T-helper 1 cell treated with Interleukin-12 subunit alpha and Interleukin-12 subunit beta and Interleukin-4 antibody, amounts not matched to agents 30 μg/mL and 1 μg/mL, for 36 hours (primary cell): ENCODE measurements at regions not wholly inside any gene's neighbourhood (a gene's known extent, or its start where the extent isn't known, plus 50 kb on each side); places are given as distances from the start of the nearest gene placed in this dataset.

Source experiments
- H3K27ac Mint-ChIP-seq: one replicate; pipeline ENCODE4 v1.8.0; 2021; ENCODE audit warnings: mild to moderate bottlenecking, mixed read lengths
- H3K27me3 Mint-ChIP-seq: one replicate; pipeline ENCODE4 v1.8.0; 2021; ENCODE audit warnings: low read depth, mixed read lengths
- H3K36me3 Mint-ChIP-seq: one replicate; pipeline ENCODE4 v1.8.0; 2021; ENCODE audit warnings: low read depth, mixed read lengths
- H3K4me1 Mint-ChIP-seq: one replicate; pipeline ENCODE4 v1.8.0; 2021; ENCODE audit warnings: low read depth, mixed read lengths
- H3K4me3 Mint-ChIP-seq: one replicate; pipeline ENCODE4 v1.8.0; 2021; ENCODE audit warnings: mild to moderate bottlenecking, moderate library complexity, mixed read lengths
- H3K9me3 Mint-ChIP-seq: one replicate; pipeline ENCODE4 v1.8.0; 2021; ENCODE audit warnings: mixed read lengths

GRCh38 chr3:103791786-103792515, 1357.1 kb downstream of the ZPLD1 start:
- Mint-ChIP-seq H3K4me3 (no peak overlapping the region), H3K36me3 (no peaks in the 10 kb centered on the region), H3K27ac (no peak overlapping the region), H3K9me3 (peaks cover 4% of the 10 kb centered on the region), H3K4me1 (no peaks in the 10 kb centered on the region), H3K27me3 (no peaks in the 10 kb centered on the region)

- Mint-ChIP-seq H3K27me3 (no peaks in the 10 kb centered on the region), H3K27ac (no peak overlapping the region), H3K4me3 (no peak overlapping the region), H3K4me1 (no peaks in the 10 kb centered on the region), H3K36me3 (no peaks in the 10 kb centered on the region), H3K9me3 (no peaks in the 10 kb centered on the region)
Observed at GRCh38 chr3:103794656-103795055, 1359.8 kb downstream of the ZPLD1 start.

GRCh38 chr3:103796068-103796467, 1361.3 kb downstream of the ZPLD1 start:
- H3K36me3 Mint-ChIP-seq: no peaks in the 10 kb centered on the region
- no peak overlapping the region for H3K27ac Mint-ChIP-seq
- H3K4me3 Mint-ChIP-seq: no peak overlapping the region
- H3K27me3 Mint-ChIP-seq: no peaks in the 10 kb centered on the region
- no peaks in the 10 kb centered on the region for H3K9me3 Mint-ChIP-seq
- no peaks in the 10 kb centered on the region for H3K4me1 Mint-ChIP-seq

- Mint-ChIP-seq H3K36me3 (no peaks in the 10 kb centered on the region), H3K27ac (no peak overlapping the region), H3K9me3 (peaks cover 6% of the 10 kb centered on the region), H3K27me3 (no peaks in the 10 kb centered on the region), H3K4me3 (no peak overlapping the region), H3K4me1 (no peaks in the 10 kb centered on the region)
Observed at GRCh38 chr3:103803787-103804186, 1369.0 kb downstream of the ZPLD1 start.

- Mint-ChIP-seq H3K4me1 (no peaks in the 10 kb centered on the region), H3K4me3 (no peak overlapping the region), H3K27me3 (no peaks in the 10 kb centered on the region), H3K27ac (no peak overlapping the region), H3K36me3 (no peaks in the 10 kb centered on the region), H3K9me3 (peaks cover 13% of the 10 kb centered on the region)
Observed at GRCh38 chr3:103810167-103810566, 1375.4 kb downstream of the ZPLD1 start.

GRCh38 chr3:103813955-103814354, 1379.1 kb downstream of the ZPLD1 start:
- Mint-ChIP-seq H3K27ac (no peak overlapping the region), H3K4me1 (no peaks in the 10 kb centered on the region), H3K9me3 (peaks cover 16% of the 10 kb centered on the region), H3K27me3 (no peaks in the 10 kb centered on the region), H3K4me3 (no peak overlapping the region), H3K36me3 (no peaks in the 10 kb centered on the region)

GRCh38 chr3:103818398-103818797, 1383.6 kb downstream of the ZPLD1 start:
- H3K4me3 Mint-ChIP-seq: no peak overlapping the region
- H3K27ac Mint-ChIP-seq: no peak overlapping the region
- H3K4me1 Mint-ChIP-seq: no peaks in the 10 kb centered on the region

GRCh38 chr3:103818800-103819199, 1384.0 kb downstream of the ZPLD1 start:
- H3K27ac Mint-ChIP-seq: no peak overlapping the region
- H3K36me3 Mint-ChIP-seq: no peaks in the 10 kb centered on the region
- H3K27me3 Mint-ChIP-seq: no peaks in the 10 kb centered on the region

More at GRCh38 chr3:103818398-103818797, 1383.6 kb downstream of the ZPLD1 start:
- no peaks in the 10 kb centered on the region for H3K27me3 Mint-ChIP-seq
- H3K9me3 Mint-ChIP-seq: peaks cover 9% of the 10 kb centered on the region
- no peaks in the 10 kb centered on the region for H3K36me3 Mint-ChIP-seq

GRCh38 chr3:103825586-103825985, 1390.8 kb downstream of the ZPLD1 start:
- Mint-ChIP-seq H3K9me3 (peaks cover 8% of the 10 kb centered on the region), H3K36me3 (no peaks in the 10 kb centered on the region), H3K4me1 (no peaks in the 10 kb centered on the region), H3K27ac (no peak overlapping the region), H3K27me3 (no peaks in the 10 kb centered on the region), H3K4me3 (no peak overlapping the region)

More at GRCh38 chr3:103818800-103819199, 1384.0 kb downstream of the ZPLD1 start:
- H3K9me3 Mint-ChIP-seq: peaks cover 9% of the 10 kb centered on the region
- no peaks in the 10 kb centered on the region for H3K4me1 Mint-ChIP-seq
- no peak overlapping the region for H3K4me3 Mint-ChIP-seq

GRCh38 chr3:103829723-103830326, 1395.0 kb downstream of the ZPLD1 start:
- Mint-ChIP-seq H3K27me3 (no peaks in the 10 kb centered on the region), H3K27ac (no peak overlapping the region), H3K4me3 (no peak overlapping the region), H3K36me3 (no peaks in the 10 kb centered on the region), H3K9me3 (peaks cover 8% of the 10 kb centered on the region), H3K4me1 (no peaks in the 10 kb centered on the region)

- H3K9me3 Mint-ChIP-seq: no peaks in the 10 kb centered on the region
- H3K27me3 Mint-ChIP-seq: no peaks in the 10 kb centered on the region
- H3K36me3 Mint-ChIP-seq: no peaks in the 10 kb centered on the region
- H3K4me1 Mint-ChIP-seq: no peaks in the 10 kb centered on the region
- H3K4me3 Mint-ChIP-seq: no peak overlapping the region
- H3K27ac Mint-ChIP-seq: no peak overlapping the region
Observed at GRCh38 chr3:103847081-103848062, 1412.6 kb downstream of the ZPLD1 start.

- no peak overlapping the region for H3K27ac Mint-ChIP-seq
- H3K36me3 Mint-ChIP-seq: no peaks in the 10 kb centered on the region
- no peaks in the 10 kb centered on the region for H3K9me3 Mint-ChIP-seq
- no peaks in the 10 kb centered on the region for H3K4me1 Mint-ChIP-seq
- no peaks in the 10 kb centered on the region for H3K27me3 Mint-ChIP-seq
- no peak overlapping the region for H3K4me3 Mint-ChIP-seq
Observed at GRCh38 chr3:103851793-103852192, 1417.0 kb downstream of the ZPLD1 start.

GRCh38 chr3:103862415-103862814, 1427.6 kb downstream of the ZPLD1 start:
- Mint-ChIP-seq H3K4me1 (no peaks in the 10 kb centered on the region), H3K27me3 (no peaks in the 10 kb centered on the region), H3K36me3 (no peaks in the 10 kb centered on the region), H3K4me3 (no peak overlapping the region), H3K9me3 (peaks cover 5% of the 10 kb centered on the region), H3K27ac (no peak overlapping the region)

GRCh38 chr3:103863381-103863780, 1428.6 kb downstream of the ZPLD1 start:
- Mint-ChIP-seq H3K36me3 (no peaks in the 10 kb centered on the region), H3K4me3 (no peak overlapping the region), H3K27ac (no peak overlapping the region), H3K4me1 (no peaks in the 10 kb centered on the region), H3K9me3 (peaks cover 5% of the 10 kb centered on the region), H3K27me3 (no peaks in the 10 kb centered on the region)
